ENCODE measurements at regions not wholly inside any gene's neighbourhood (a gene's known extent, or its start where the extent isn't known, plus 50 kb on each side); places are given as distances from the start of the nearest gene placed in this dataset.

- TF ChIP-seq POLR2A (IDR thresholded peaks at IDR 0.05; ENCODE audit: low read length) (no peak), GATA1 (IDR thresholded peaks at IDR 0.05; ENCODE audit: low read depth, low read length) (no peak)
Measured at GRCh38 chr20:12641619-12642018, 367.2 kb upstream of the SPTLC3 start.
